ENCODE measurements at regions not wholly inside any gene's neighbourhood (a gene's known extent, or its start where the extent isn't known, plus 50 kb on each side); places are given as distances from the start of the nearest gene placed in this dataset.

- no peak overlapping the region for H3K9ac ChIP-seq (ENCODE audit: insufficient read depth in 1 of 2, low read depth in 2 of 2, low read length in 2 of 2)
- CTCF ChIA-PET (ENCODE audit: low intra/inter-chr PET ratio): no interaction called here
- H3K4me2 ChIP-seq (ENCODE audit: insufficient read depth, low read length): no peak overlapping the region
- ATAC-seq: no peak
- TF ChIP-seq RBM34 (IDR thresholded peaks at IDR 0.05; ENCODE audit: borderline replicate concordance, insufficient read depth, low read length) (no peak), ZNF175 (CRISPR knock-in tag; IDR thresholded peaks at IDR 0.05; ENCODE audit: low read depth) (no peak), SIX5 (IDR thresholded peaks at IDR 0.05; ENCODE audit: borderline replicate concordance in 1 of 2, insufficient read depth in 1 of 2, low read depth in 1 of 2, low read length in 2 of 2) (no peak), POU5F1 (IDR thresholded peaks at IDR 0.05; ENCODE audit: borderline replicate concordance, low read depth, low read length, partially characterized antibody) (no peak), ZNF444 (CRISPR knock-in tag; IDR thresholded peaks at IDR 0.05) (no peak), ZNF57 (CRISPR knock-in tag; IDR thresholded peaks at IDR 0.05) (no peak), SMARCA5 (IDR thresholded peaks at IDR 0.05) (no peak), L3MBTL2 (IDR thresholded peaks at IDR 0.05) (no peak), CXXC5 (CRISPR knock-in tag; IDR thresholded peaks at IDR 0.05) (no peak), CREM (IDR thresholded peaks at IDR 0.05; ENCODE audit: low read depth) (no peak)
- POLR2A ChIA-PET: no interaction called here
- no peak overlapping the region for H2AFZ ChIP-seq (ENCODE audit: low read depth, low read length)
- H3K27ac ChIP-seq (ENCODE audit: extremely low read depth, low read depth, low read length): no peak overlapping the region
- no peak overlapping the region for H3K4me3 ChIP-seq
- no TSS peak for BruUV-seq (replicated peaks)
- H3K36me3 ChIP-seq (ENCODE audit: control insufficient read depth, insufficient read depth, low read length): no peaks in the 10 kb centered on the region
- H3K4me1 ChIP-seq (replicated peaks in 1 of 2; ENCODE audit: control insufficient read depth in 2 of 2, insufficient read depth in 2 of 2, low read length in 2 of 2): no peaks in the 10 kb centered on the region
- no peaks in the 10 kb centered on the region for H3K9me3 ChIP-seq (replicated peaks; ENCODE audit: control insufficient read depth, insufficient read depth, low read depth, low read length)
- H4K20me1 ChIP-seq (replicated peaks; ENCODE audit: control insufficient read depth, insufficient read depth, low read length): no peaks in the 10 kb centered on the region
- no peaks in the 10 kb centered on the region for H3K27me3 ChIP-seq (ENCODE audit: control insufficient read depth in 2 of 2, insufficient read depth in 2 of 2, low read length in 2 of 2)
- intact Hi-C loops (cut with micrococcal nuclease): no loop called here
- FAIRE-seq: no peak
- WGBS (ENCODE audit: insufficient coverage, low coverage, missing lambda C conversion rate): 0% methylated on average over 6 of the region's 6 CpGs
- H3K9me1 ChIP-seq (ENCODE audit: control insufficient read depth, insufficient read depth, low read length): no peaks in the 10 kb centered on the region
- no peak for DNase-seq (ENCODE audit: extremely low read depth in 1 of 4, low spot score in 3 of 4)
- in situ Hi-C loops (cut with MboI): no loop called here
- no peaks in the 10 kb centered on the region for H3K79me2 ChIP-seq (ENCODE audit: control insufficient read depth, insufficient read depth, low read length)
Observed at GRCh38 chr1:96544051-96544830, 177.3 kb upstream of the PTBP2 start.
